OCI-LY3 (cell line): ENCODE measurements at regions not wholly inside any gene's neighbourhood (a gene's known extent, or its start where the extent isn't known, plus 50 kb on each side); places are given as distances from the start of the nearest gene placed in this dataset.

Experiments used
- CTCF ChIP-seq: fragments of 200-600, 300-600 bp; sonication (generic); IDR thresholded peaks from 2 replicates; pipeline ENCODE4 v1.5.1; 2014; ENCODE audit warnings: antibody characterized with exemption, low read length, low read depth
- EZH2phosphoT487 ChIP-seq: fragments of 200-600 bp; shearing (Covaris generic); IDR thresholded peaks from 2 replicates; pipeline ENCODE4 v1.6.1; 2018; ENCODE audit warnings: antibody characterized with exemption, mixed run types, low read depth

GRCh38 chr7:49645296-49645695 lies 128.1 kb upstream of the VWC2 start:
- TF ChIP-seq CTCF (no peak), EZH2phosphoT487 (no peak)
